Hepatocyte (in vitro differentiated cells): ENCODE measurements at regions not wholly inside any gene's neighbourhood (a gene's known extent, or its start where the extent isn't known, plus 50 kb on each side); places are given as distances from the start of the nearest gene placed in this dataset.

Experiments
- EZH2phosphoT487 ChIP-seq: fragments of 200-600 bp; sonication (generic); IDR thresholded peaks from one replicate; pipeline ENCODE4 v1.6.1; 2018; ENCODE audit warnings: antibody characterized with exemption, mild to moderate bottlenecking, low read depth, moderate library complexity; ENCODE audit not compliant: unreplicated experiment, severe bottlenecking
- TF ChIP-seq, protein P1 (sequence below): fragments of 200-600 bp; sonication (generic); IDR thresholded peaks from 2 replicates; pipeline ENCODE4 v1.5.1; 2016; ENCODE audit warnings: antibody characterized with exemption, mild to moderate bottlenecking; ENCODE audit not compliant: poor library complexity

DNA sequence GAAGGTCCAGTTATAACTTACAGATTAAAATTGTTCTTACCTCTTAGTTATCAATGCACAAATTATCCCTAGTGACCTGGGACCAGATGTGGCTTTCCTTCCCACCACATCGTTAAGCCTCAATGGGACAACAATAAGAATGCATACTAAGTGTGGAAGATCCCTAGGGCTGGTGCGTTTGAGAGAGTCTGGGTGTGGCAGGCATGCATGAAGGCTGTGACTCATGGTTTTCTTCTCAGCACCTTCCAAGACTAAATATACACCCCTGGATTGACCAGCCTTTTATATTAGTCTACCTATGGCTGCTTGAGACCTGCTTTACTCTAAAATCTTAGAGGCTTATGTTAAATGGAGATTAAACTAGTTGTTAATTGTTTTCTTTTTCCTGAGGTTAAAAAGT lies 261.7 kb upstream of the SLC14A2 start:
- TF ChIP-seq, protein P1, sequence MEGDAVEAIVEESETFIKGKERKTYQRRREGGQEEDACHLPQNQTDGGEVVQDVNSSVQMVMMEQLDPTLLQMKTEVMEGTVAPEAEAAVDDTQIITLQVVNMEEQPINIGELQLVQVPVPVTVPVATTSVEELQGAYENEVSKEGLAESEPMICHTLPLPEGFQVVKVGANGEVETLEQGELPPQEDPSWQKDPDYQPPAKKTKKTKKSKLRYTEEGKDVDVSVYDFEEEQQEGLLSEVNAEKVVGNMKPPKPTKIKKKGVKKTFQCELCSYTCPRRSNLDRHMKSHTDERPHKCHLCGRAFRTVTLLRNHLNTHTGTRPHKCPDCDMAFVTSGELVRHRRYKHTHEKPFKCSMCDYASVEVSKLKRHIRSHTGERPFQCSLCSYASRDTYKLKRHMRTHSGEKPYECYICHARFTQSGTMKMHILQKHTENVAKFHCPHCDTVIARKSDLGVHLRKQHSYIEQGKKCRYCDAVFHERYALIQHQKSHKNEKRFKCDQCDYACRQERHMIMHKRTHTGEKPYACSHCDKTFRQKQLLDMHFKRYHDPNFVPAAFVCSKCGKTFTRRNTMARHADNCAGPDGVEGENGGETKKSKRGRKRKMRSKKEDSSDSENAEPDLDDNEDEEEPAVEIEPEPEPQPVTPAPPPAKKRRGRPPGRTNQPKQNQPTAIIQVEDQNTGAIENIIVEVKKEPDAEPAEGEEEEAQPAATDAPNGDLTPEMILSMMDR: no peak
- no peak for TF ChIP-seq EZH2phosphoT487
